ENCODE measurements at regions not wholly inside any gene's neighbourhood (a gene's known extent, or its start where the extent isn't known, plus 50 kb on each side); places are given as distances from the start of the nearest gene placed in this dataset.

- DNase-seq (no peak), ATAC-seq (no peak)
- TF ChIP-seq, protein P1, sequence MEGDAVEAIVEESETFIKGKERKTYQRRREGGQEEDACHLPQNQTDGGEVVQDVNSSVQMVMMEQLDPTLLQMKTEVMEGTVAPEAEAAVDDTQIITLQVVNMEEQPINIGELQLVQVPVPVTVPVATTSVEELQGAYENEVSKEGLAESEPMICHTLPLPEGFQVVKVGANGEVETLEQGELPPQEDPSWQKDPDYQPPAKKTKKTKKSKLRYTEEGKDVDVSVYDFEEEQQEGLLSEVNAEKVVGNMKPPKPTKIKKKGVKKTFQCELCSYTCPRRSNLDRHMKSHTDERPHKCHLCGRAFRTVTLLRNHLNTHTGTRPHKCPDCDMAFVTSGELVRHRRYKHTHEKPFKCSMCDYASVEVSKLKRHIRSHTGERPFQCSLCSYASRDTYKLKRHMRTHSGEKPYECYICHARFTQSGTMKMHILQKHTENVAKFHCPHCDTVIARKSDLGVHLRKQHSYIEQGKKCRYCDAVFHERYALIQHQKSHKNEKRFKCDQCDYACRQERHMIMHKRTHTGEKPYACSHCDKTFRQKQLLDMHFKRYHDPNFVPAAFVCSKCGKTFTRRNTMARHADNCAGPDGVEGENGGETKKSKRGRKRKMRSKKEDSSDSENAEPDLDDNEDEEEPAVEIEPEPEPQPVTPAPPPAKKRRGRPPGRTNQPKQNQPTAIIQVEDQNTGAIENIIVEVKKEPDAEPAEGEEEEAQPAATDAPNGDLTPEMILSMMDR (IDR thresholded peaks at IDR 0.05), result no peak
- intact Hi-C loops (cut with DNase I), result loop anchor here in 1 of 10 donors (10.0 kb wide), 1 partner anchor 103 kb away; no protein-coding TSS in a partner anchor
- Histone ChIP-seq H3K27me3 (peaks cover 0 to 65% (median 54%) of the 10 kb centered on the region in 7 donors), H3K4me1 (peaks cover 0 to 16% (median 8%) of the 10 kb centered on the region in 9 donors), H3K9me3 (no peaks in the 10 kb centered on the region), H3K27ac (no peak overlapping the region), H3K4me3 (no peak overlapping the region), H3K36me3 (no peaks in the 10 kb centered on the region)
- 69 to 77% methylated on average over 4 of the region's 4 CpGs for WGBS, 2 donors
Measured at GRCh38 chr14:54221971-54222370, 174.8 kb upstream of the CDKN3 start.

- H3K4me1 ChIP-seq, result peaks cover 0 to 16% (median 8%) of the 10 kb centered on the region in 9 donors
- ATAC-seq (no peak), DNase-seq (no peak)
- TF ChIP-seq, protein P1 (IDR thresholded peaks at IDR 0.05), result no peak
- intact Hi-C loops (cut with DNase I), result loop anchor here in 1 of 10 donors (10.0 kb wide), 1 partner anchor 101 kb away; no protein-coding TSS in a partner anchor
- no peaks in the 10 kb centered on the region for H3K36me3 ChIP-seq
- H3K27me3 ChIP-seq, result peaks cover 0 to 55% (median 44%) of the 10 kb centered on the region in 7 donors
- 84 to 89% methylated on average over 5 of the region's 5 CpGs for WGBS, 2 donors
- no peaks in the 10 kb centered on the region for H3K9me3 ChIP-seq
- H3K4me3 ChIP-seq, result no peak overlapping the region
- H3K27ac ChIP-seq, result no peak overlapping the region
Measured at GRCh38 chr14:54223831-54224402, 172.9 kb upstream of the CDKN3 start.

GRCh38 chr14:54225457-54226060, 171.2 kb upstream of the CDKN3 start:
- Histone ChIP-seq H3K9me3 (no peaks in the 10 kb centered on the region), H3K36me3 (no peaks in the 10 kb centered on the region), H3K4me3 (no peak overlapping the region), H3K27ac (no peak overlapping the region), H3K4me1 (peaks cover 0 to 3% (median 0%) of the 10 kb centered on the region in 9 donors), H3K27me3 (peaks cover 0 to 38% (median 28%) of the 10 kb centered on the region in 7 donors)
- WGBS, 2 donors, result 18 to 23% methylated on average over 7 of the region's 7 CpGs
- DNase-seq, result no peak
- no peak for ATAC-seq
- TF ChIP-seq, protein P1 (IDR thresholded peaks at IDR 0.05), result no peak
- intact Hi-C loops (cut with DNase I), result loop anchor here in 1 of 10 donors (10.0 kb wide), 1 partner anchor 99 kb away; no protein-coding TSS in a partner anchor

DNA sequence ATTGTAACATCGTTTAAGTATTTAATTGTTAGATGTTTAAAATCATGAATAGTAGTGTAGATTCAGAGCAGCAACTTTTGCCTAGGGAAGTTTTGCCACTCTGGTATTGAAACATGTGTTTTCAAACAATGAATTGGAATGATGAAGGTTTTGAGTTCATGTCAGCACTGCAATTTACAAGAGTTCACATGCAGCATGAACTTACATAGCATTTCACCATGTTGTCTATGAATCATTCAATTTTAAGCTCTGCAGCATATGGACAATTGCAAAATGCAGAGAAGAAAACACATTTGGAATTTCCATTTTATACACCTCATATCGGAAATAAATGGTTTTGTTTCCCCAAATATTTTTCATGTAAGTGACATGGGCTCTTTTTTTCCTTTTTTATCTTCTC, 170.7 kb upstream of the CDKN3 start:
- ATAC-seq, result no peak
- Histone ChIP-seq H3K27me3 (peaks cover 0 to 33% (median 24%) of the 10 kb centered on the region in 7 donors), H3K9me3 (no peaks in the 10 kb centered on the region), H3K27ac (no peak overlapping the region), H3K36me3 (no peaks in the 10 kb centered on the region), H3K4me3 (no peak overlapping the region), H3K4me1 (no peaks in the 10 kb centered on the region)
- TF ChIP-seq, protein P1 (IDR thresholded peaks at IDR 0.05), result no peak
- 81 to 88% methylated on average over 2 of the region's 2 CpGs for WGBS, 2 donors
- no peak for DNase-seq
- intact Hi-C loops (cut with DNase I), result loop anchor here in 1 of 10 donors (10.0 kb wide), 1 partner anchor 99 kb away; no protein-coding TSS in a partner anchor

Data from heart right ventricle (tissue), 16 donors.